HG03159 (cell line): ENCODE measurements at regions not wholly inside any gene's neighbourhood (a gene's known extent, or its start where the extent isn't known, plus 50 kb on each side); places are given as distances from the start of the nearest gene placed in this dataset.

Experiments used
- ATAC-seq: cut with Tn5 transposase; IDR thresholded peaks from one replicate; pipeline ENCODE4 v1.9.1; 2021; ENCODE audit warnings: mild to moderate bottlenecking, moderate library complexity; ENCODE audit not compliant: unreplicated experiment

DNA sequence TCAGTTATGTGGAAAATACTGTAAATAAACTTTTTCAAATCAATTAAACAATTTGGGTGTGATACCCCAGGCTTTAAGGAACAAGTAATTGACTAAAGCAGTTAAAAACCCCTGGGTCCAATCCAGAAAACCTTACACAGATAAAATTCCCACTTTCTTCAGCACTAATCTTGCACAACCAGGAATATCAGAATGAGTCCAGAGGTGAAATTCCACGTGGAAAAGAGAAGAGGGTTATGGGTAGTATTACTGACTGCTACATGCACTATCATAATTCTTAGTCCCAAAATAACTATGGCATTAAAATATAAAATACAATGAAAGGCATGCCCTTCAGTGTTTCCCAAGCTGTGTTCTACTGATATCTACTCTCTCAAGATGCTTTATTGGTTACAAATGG, 135.7 kb upstream of the STEAP4 start:
- ATAC-seq: no peak

DNA sequence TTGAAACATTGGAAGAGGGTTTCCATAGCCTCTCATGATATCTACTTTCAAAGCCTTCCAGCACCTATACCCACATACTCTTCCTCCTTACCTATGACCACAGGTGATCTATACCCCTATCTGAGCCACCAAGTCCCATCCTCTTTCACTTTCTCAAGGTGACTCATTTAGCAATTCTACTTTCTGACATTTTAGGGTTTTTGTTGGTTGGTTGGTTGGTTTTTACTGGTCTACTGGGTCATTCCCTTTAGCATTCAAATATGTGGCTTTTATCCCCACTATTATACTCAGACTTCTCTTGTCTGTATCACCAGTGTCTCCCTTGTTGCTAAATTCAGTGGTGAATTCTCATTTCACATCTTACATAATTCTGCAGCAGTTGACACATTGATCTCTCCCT, 130.4 kb upstream of the STEAP4 start:
- no peak for ATAC-seq

DNA sequence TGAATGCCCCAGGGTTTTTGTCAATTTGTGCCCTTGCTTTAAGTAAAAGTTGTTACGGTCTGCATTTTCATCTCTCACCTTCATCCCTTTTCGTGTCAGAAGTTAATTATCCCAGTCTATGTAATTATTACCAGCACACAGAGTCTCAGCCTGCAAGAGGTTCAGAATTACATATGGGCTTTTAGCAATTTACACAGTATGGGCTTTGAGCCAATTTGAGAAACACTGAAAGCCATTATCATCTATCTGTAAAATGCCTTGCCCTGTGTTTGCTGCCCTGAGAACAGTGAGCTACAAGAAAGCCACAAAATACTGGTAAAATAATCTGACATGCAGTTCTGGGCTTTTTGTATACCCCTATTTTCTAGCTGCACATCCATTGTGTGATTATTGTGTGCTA, 125.6 kb upstream of the STEAP4 start:
- ATAC-seq: no peak

- ATAC-seq: no peak
Measured at GRCh38 chr7:88431882-88432281, 125.2 kb upstream of the STEAP4 start.

DNA sequence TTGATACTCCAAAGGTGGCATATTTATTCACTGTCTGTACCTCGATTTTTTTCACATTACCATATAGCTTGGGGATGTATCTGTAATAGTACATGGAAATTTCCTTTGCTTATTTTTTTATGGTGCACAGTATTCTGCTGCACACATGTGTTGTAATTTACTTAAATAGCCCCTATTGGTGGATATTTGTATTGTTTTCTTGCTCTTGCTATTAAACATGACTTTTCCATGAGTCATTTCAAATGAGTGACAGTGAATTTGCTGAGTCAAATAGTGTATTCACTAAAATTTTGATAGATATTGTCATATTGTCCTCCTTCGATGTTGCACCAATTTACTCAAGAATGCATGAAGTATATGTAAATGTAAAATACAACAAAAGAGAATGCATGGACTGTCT, 122.7 kb upstream of the STEAP4 start:
- peak; percentile 47 for ATAC-seq

DNA sequence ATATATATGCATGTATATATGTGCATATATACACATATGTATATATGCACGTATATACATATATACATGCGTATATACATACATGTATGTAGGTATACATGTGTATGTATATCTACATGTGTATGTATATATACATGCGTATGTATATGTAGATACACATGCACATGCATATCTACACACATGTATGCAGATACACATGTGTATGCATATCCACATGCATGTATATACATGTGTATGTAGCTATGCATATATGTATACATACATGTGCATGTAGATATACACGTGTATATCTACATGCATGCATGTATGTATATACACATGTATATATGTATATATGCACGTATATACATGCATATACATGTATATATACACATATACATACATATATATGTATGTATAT, 95.8 kb upstream of the STEAP4 start:
- no peak for ATAC-seq

DNA sequence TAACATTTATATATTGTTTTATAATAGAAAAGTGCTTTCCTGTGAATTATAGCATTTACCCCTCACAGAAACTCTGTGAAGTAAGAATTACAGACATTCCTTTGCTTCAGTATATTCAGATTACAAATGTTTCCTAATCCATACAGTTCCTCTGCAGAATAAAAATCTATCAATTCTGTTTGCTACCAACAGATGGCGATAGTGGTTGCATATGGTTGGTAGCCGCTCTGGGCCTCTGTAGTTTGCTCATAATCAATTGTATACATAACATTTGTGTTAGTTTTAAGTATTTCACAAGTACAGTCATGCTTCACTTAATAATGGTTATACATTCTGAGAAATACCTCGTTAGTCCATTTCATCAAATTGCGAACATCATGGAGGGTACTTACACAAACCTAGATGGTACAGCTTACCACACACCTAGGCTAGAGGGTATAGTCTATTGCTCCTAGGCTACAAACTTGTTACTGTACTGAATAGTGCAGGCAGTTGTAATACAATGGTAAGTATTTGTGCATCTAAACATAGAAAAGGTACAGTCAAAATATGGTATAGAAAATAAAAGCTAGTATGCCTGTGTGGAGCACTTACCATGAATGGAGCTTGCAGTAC, 94.4 kb upstream of the STEAP4 start:
- ATAC-seq: peak; percentile 44

DNA sequence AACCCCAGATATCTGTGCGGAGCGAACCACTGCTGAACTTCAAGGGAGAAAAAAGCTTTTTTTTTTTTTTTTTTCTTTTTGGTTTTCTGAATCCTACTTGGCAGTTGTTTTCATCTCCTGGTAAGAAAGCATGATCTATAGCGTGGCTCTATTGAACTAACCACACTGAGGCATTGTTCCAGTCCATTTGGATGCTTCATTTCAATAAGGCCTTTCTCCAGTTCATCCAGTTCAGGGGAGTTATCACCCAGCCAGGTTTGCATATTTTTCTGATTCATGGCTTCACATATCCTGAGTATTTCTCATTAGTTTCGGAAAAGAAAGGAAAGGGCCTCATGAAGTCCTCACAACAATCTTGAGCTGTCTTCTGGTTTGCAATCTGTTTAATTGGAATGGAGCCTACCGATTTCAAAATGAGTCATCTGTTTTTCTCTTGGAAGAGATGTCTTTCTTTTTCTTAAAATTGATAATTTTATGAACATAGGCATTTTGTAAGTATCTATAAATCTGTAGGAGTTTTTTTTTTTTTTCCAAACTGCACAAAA, 93.1 kb upstream of the STEAP4 start:
- ATAC-seq: no peak

DNA sequence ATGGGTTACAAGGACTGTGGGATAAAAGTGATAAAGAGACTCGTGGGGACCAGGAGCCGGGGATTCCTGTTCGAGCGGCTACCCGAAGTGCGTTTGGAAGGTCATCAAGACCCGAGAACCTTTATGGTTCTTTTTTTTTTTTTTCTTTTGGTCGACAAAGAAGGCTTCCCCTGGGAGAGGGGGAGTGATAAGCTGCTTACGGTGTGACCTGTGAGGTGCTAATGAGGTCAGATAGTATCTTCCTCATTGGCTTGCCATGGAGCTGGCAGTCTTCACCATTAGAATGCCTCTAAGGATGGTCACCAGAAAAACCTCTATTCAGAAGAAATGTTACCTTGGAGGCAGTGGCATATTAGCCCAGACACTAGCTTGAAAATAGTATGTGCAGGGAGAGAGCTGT, 92.3 kb upstream of the STEAP4 start:
- no peak for ATAC-seq

- ATAC-seq: no peak
Measured at GRCh38 chr7:88398459-88398858, 91.8 kb upstream of the STEAP4 start.

DNA sequence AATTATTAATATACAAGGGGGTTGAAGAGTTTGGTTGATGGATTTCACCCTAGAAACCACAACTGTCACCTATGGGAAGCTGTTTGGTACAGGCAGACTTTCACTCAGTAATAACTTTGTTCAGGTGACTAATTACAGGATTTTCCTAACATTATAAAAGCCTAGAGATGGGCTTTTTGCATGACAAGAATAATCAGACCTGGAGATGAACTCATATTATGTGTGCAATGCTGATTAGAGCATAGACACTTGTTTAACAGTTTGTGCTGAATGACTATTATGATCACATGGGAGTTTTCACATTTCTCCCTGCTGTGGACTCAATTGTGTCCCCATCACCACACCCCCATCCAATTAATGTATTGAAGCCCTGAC, 90.2 kb upstream of the STEAP4 start:
- peak; percentile 40 for ATAC-seq

DNA sequence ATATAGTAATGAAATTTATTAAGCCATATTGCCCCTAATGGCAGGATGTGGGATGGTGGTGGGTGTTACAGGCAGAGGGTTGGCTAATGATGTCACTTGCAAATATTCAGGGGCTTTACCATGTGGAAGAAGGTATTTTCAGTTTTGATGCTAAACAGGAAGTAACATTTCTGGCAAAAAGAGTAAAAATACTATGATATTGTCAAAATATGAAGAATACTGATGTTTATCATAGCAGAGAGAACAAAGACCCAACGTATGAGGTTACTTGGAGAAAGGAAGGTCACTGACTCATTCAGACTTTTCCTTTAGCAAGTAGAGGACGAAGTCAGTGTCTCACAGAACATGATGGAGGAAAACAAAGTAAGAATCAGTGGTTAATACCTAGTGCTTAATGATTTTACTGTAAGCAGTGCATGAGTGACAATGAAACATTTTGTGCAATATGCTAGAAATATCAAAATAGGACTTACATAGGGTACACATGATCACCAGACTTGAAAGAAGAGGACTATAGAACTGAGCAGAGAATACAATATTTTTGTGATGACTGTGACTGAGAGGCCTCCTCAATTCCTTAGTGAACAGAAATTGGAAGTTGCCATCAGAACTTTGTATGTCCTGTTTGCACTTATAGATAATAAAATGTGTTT, 89.7 kb upstream of the STEAP4 start:
- peak; percentile 79 for ATAC-seq

DNA sequence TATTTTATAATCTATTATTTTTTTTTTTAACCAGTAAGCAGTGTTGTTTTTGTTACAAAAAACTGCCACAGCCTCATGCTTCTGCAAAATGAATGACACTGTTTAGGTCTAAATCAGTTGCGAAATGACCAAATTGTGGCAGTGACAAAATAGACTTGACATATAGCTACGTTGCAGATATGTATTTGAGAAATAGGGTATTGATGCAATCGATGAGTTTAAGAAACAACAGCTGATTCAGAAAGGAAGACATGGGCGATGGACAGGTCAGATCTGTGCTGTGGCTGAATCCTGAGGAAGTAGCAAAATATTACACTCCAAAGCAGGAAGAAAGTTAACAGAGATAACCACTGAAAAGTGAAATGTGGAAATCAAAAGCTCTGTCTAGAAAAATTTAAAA, 89.0 kb upstream of the STEAP4 start:
- no peak for ATAC-seq

DNA sequence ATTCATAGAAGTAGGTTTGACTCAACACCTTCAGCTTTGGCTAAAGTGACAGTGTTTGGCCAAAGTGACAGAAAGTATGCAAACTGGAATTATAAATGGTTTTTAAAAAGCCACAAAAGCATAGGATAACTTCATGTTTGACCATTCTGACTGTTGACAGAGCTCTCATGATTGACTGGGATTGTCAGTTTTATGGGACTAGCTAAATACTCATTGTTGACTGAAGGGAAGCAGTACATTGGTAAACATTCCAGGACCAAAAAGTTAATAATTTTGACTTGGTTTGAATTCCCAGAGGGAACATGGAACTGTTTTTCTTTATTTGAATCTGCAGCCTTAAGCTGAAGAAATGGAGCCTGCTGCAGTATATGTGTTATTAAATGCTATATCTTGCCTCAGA, 84.6 kb upstream of the STEAP4 start:
- no peak for ATAC-seq

GRCh38 chr7:88387368-88387767, 80.7 kb upstream of the STEAP4 start:
- no peak for ATAC-seq

DNA sequence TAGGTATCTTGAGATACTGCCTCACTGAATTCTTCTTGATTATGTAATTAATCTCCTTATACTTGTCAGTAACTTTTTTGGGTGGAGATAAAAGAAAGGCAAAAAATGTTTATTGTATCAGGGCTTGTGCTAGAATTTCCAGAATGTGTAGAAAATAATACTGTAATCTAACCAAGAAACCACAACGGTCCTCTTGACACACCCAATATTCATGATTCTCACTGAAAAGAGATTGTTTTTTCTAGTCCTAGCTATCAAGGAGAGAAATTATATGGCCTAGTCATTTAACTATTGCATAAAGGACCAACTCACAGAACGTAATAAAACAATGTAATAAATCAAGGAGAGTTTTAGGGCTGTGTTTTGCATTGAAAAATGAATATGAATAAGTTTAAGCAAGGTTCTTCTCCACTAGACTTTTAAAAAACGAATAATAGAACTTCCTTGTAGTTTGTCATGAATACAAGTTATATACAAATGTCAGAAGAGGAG, 80.0 kb upstream of the STEAP4 start:
- no peak for ATAC-seq

- ATAC-seq: no peak
Measured at GRCh38 chr7:88377434-88377833, 70.7 kb upstream of the STEAP4 start.

GRCh38 chr7:88368686-88369085, 62.0 kb upstream of the STEAP4 start:
- no peak for ATAC-seq

DNA sequence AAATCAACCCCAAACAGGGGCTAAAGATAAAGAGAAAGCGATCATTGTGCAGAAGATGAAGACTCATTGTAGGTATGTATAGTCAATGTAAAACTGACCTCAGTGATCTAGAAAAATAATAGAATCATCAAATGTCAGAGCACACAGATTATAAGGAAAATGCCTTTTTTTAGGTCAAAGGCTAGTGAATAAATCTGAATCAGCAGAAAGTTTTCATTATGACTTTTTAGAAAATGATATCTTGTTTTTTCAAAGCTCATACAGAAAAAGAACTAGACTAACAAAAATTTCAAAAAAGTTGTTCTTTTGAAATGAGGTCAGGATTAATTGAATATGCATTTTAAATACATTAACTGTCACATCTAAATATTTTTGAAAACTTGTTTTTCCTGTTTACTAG, 60.2 kb upstream of the STEAP4 start:
- ATAC-seq: no peak

DNA sequence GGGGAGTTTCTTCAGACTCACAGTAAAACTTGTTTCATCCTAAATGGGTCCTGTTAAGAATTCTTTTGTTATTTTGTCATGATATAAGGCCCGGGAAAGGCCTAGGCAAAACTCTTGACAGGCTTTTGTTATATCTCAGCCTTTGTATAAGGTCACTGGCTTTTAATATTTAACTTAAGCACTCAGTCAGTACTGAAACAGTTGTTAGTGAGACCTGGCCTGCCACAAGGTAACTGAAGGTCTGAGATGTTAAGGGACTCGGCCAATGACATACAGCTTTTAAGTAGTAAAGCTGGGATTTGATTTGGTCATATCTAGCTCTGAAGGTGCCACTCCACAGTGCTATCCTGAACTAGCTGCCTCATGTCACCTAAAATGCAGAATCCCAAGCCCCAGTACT, 57.2 kb upstream of the STEAP4 start:
- no peak for ATAC-seq

DNA sequence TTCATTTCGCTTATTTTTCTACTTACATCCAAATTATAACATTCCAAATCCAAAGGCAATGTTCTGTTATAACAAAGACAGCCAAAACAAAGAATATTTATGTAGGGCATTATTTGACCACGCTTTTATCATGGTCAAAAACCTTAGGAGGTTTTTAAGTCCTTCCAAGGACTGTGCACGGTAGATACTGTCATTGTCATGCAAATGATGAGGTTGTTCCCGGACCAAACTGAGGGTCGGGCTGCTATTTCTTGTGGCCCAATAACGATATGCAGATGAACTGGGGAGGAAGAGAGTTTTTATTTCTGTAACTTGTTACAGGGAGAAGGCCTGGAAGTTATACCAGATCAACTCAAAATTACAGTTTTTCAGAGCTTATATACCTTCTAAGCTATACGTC, 56.6 kb upstream of the STEAP4 start:
- no peak for ATAC-seq

DNA sequence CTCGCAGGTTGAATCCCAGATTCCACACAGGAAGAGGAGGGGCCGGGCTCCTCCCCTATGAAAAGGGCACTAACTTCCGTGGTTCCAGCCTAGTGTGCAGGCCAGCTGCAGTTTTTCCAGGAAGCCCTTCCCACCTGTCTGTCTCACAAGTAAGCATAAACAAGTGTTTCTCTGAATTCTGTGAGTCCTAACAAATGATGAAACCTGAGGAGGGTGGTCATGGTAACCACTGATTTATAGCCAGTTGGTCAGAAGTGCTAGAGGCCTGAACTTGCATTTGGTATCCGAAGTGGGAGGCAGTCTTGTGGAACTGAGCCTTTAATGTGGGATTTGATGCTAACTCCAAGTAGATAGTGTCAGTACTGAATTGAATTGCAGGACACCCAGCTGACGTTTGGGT, 54.7 kb upstream of the STEAP4 start:
- no peak for ATAC-seq

- no peak for ATAC-seq
Measured at GRCh38 chr7:88358881-88359280, 52.2 kb upstream of the STEAP4 start.
